WTC11 (cell line): ENCODE measurements at regions not wholly inside any gene's neighbourhood (a gene's known extent, or its start where the extent isn't known, plus 50 kb on each side); places are given as distances from the start of the nearest gene placed in this dataset.

ENCODE experiments used
- ELF4 ChIP-seq: sonication (generic); formaldehyde crosslinking; IDR thresholded peaks from 2 replicates; pipeline ENCODE4 v1.8.1; 2022; ENCODE audit warnings: low read depth, mild to moderate bottlenecking, moderate library complexity, missing genetic modification reagents
- TF ChIP-seq, protein P1 (sequence below): sonication (generic); formaldehyde crosslinking; IDR thresholded peaks from 2 replicates; pipeline ENCODE4 v1.8.1; 2023; ENCODE audit warnings: mild to moderate bottlenecking, missing genetic modification reagents, moderate library complexity

DNA sequence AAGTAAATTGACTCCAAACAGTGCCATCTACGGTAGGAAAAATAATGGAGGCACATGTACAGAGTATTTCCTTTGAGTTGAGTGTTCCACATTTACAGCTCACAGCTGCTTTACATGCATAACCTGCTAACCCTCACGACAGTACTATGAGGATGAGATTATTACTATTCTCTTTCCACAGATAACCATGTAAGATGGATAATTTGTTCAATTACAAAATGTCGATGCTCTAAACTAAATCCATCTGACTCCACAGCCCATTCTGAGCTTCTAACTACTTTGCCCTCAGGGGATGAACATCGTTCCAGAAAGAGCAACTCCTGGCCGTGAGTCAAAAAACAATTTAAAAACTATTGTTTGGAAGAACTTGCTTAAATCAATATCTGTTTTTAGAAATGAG is 330.4 kb upstream of the NWD2 start:
- TF ChIP-seq, protein P1, sequence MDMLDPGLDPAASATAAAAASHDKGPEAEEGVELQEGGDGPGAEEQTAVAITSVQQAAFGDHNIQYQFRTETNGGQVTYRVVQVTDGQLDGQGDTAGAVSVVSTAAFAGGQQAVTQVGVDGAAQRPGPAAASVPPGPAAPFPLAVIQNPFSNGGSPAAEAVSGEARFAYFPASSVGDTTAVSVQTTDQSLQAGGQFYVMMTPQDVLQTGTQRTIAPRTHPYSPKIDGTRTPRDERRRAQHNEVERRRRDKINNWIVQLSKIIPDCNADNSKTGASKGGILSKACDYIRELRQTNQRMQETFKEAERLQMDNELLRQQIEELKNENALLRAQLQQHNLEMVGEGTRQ (CRISPR knock-in tag) = no peak
- no peak for TF ChIP-seq ELF4 (CRISPR knock-in tag)
